ENCODE measurements at regions not wholly inside any gene's neighbourhood (a gene's known extent, or its start where the extent isn't known, plus 50 kb on each side); places are given as distances from the start of the nearest gene placed in this dataset.

GRCh38 chr2:8141079-8141707 lies 540.7 kb upstream of the ID2 start:
- Histone ChIP-seq H2BK120ac (ENCODE audit: low read depth, low read length, poor library complexity, severe bottlenecking) (no peak overlapping the region), H2BK12ac (ENCODE audit: insufficient read length, low read depth, low read length) (no peak overlapping the region), H4K8ac (replicated peaks; ENCODE audit: insufficient read length, low read depth, low read length) (no peak overlapping the region), H3K9me3 (ENCODE audit: control insufficient read depth, low read depth, low read length) (no peaks in the 10 kb centered on the region), H3K14ac (ENCODE audit: insufficient read depth, low read length) (no peak overlapping the region), H4K5ac (ENCODE audit: insufficient read length, low read depth, low read length) (no peak overlapping the region), H4K20me1 (ENCODE audit: control insufficient read depth, insufficient read depth, insufficient read length) (no peaks in the 10 kb centered on the region), H2BK20ac (ENCODE audit: low read depth, low read length, poor library complexity, severe bottlenecking) (no peak overlapping the region), H3K79me2 (ENCODE audit: insufficient read depth, low read length) (no peaks in the 10 kb centered on the region), H3K18ac (ENCODE audit: insufficient read length, low read depth, low read length) (no peak overlapping the region), H3T11ph (ENCODE audit: low read length) (no peak overlapping the region), H3K4me2 (ENCODE audit: insufficient read depth, insufficient read length, low read length) (no peak overlapping the region), H2BK5ac (ENCODE audit: insufficient read length, low read length) (no peak overlapping the region), H3K79me1 (ENCODE audit: insufficient read depth, low read depth, low read length, poor library complexity, severe bottlenecking) (no peaks in the 10 kb centered on the region), H3K9ac (ENCODE audit: extremely low read depth, insufficient read length, low read length) (no peak overlapping the region), H3K23me2 (ENCODE audit: insufficient read length, low read depth, low read length, poor library complexity, severe bottlenecking) (no peaks in the 10 kb centered on the region), H3K23ac (ENCODE audit: insufficient read length, low read depth, low read length) (no peak overlapping the region), H4K91ac (ENCODE audit: insufficient read length, low read depth, low read length) (no peak overlapping the region), H2AFZ (ENCODE audit: low read length) (no peak overlapping the region), H2AK5ac (ENCODE audit: insufficient read length, low read length) (no peak overlapping the region), H3K27me3 (ENCODE audit: insufficient read depth, low read length) (no peaks in the 10 kb centered on the region), H3K27ac (ENCODE audit: insufficient read length, low read depth, low read length) (no peak overlapping the region), H3K4ac (ENCODE audit: low read depth, low read length) (no peak overlapping the region), H3K56ac (ENCODE audit: insufficient read length, low read depth, low read length) (no peak overlapping the region), H2BK15ac (ENCODE audit: low read depth, low read length) (no peak overlapping the region), H3K4me1 (ENCODE audit: insufficient read depth, low read length) (no peaks in the 10 kb centered on the region)
- no CpG with 5 or more reads among the region's 5 CpGs for WGBS (ENCODE audit: extremely low coverage, insufficient read length, low lambda C conversion rate)
- Mint-ChIP-seq H3K9me3 (no peaks in the 10 kb centered on the region; a peak in 1 of 5 replicates), H3K4me1 (no peaks in the 10 kb centered on the region), H3K4me3 (no peak overlapping the region), H3K36me3 (ENCODE audit: insufficient read depth in 1 of 3, low read depth in 3 of 3) (no peaks in the 10 kb centered on the region), H3K27me3 (ENCODE audit: low read depth) (no peaks in the 10 kb centered on the region; the same call in 1 of the 2 replicates), H3K27ac (no peak overlapping the region)
- TF ChIP-seq, protein P1, sequence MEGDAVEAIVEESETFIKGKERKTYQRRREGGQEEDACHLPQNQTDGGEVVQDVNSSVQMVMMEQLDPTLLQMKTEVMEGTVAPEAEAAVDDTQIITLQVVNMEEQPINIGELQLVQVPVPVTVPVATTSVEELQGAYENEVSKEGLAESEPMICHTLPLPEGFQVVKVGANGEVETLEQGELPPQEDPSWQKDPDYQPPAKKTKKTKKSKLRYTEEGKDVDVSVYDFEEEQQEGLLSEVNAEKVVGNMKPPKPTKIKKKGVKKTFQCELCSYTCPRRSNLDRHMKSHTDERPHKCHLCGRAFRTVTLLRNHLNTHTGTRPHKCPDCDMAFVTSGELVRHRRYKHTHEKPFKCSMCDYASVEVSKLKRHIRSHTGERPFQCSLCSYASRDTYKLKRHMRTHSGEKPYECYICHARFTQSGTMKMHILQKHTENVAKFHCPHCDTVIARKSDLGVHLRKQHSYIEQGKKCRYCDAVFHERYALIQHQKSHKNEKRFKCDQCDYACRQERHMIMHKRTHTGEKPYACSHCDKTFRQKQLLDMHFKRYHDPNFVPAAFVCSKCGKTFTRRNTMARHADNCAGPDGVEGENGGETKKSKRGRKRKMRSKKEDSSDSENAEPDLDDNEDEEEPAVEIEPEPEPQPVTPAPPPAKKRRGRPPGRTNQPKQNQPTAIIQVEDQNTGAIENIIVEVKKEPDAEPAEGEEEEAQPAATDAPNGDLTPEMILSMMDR (conservative IDR thresholded peaks at IDR 0.05), result no peak
- no peak for DNase-seq

Data from H9 (cell line).